PC-3 (cell line): ENCODE measurements at regions not wholly inside any gene's neighbourhood (a gene's known extent, or its start where the extent isn't known, plus 50 kb on each side); places are given as distances from the start of the nearest gene placed in this dataset.

Source experiments
- CTCF ChIP-seq: fragments of 300-600 bp; sonication (generic); conservative IDR thresholded peaks from 2 replicates; pipeline ENCODE4 v1.5.1; 2017; ENCODE audit warnings: antibody characterized with exemption, low read depth, mild to moderate bottlenecking, low read length
- EZH2 ChIP-seq: fragments of 300-600 bp; sonication (generic); IDR thresholded peaks from one replicate; pipeline ENCODE4 v1.6.1; 2017; ENCODE audit warnings: antibody characterized with exemption, mild to moderate bottlenecking, low read length; ENCODE audit not compliant: unreplicated experiment

GRCh38 chr3:32623532-32623931 is 52.9 kb upstream of the DYNC1LI1 start:
- TF ChIP-seq CTCF: no peak
- no peak for TF ChIP-seq EZH2
